MCF 10A (cell line): ENCODE measurements at regions not wholly inside any gene's neighbourhood (a gene's known extent, or its start where the extent isn't known, plus 50 kb on each side); places are given as distances from the start of the nearest gene placed in this dataset.
A peak's percentile ranks its signal among the peaks of the same experiment; 100 is the strongest.

Experiments
- BruUV-seq: library from RNA; stranded (reverse); fragments of 400-500 nt; replicated peaks from 2 replicates; lab custom pipeline; 2021; lab: Mats Ljungman, UMichigan
- CTCF ChIA-PET: fragments of 300-600 bp; sonication (Branson Sonifier 250); formaldehyde crosslinking; extraction: SDS; loops from one replicate; lab custom pipeline; 2021; ENCODE audit warnings: antibody characterized with exemption, inconsistent platforms; lab: Yijun Ruan, JAX
- POLR2A ChIA-PET: fragments of 300-600, 350-650 bp; sonication (Branson Sonifier 250); formaldehyde crosslinking; extraction: SDS; loops from one replicate; lab custom pipeline; 2020; ENCODE audit warnings: antibody characterized with exemption, inconsistent platforms; lab: Yijun Ruan, JAX
- DNase-seq: peaks from one replicate; pipeline ENCODE4 v3.0.0-alpha.2; 2018; ENCODE audit not compliant: unreplicated experiment
- H3K27ac Mint-ChIP-seq: one replicate; pipeline ENCODE4 v1.8.0; 2022; ENCODE audit warnings: mild to moderate bottlenecking, low read depth, mixed read lengths; ENCODE audit not compliant: unreplicated experiment
- H3K27me3 Mint-ChIP-seq: one replicate; pipeline ENCODE4 v1.8.0; 2022; ENCODE audit warnings: mixed read lengths; ENCODE audit not compliant: insufficient read depth, unreplicated experiment
- H3K36me3 Mint-ChIP-seq: one replicate; pipeline ENCODE4 v1.8.0; 2022; ENCODE audit warnings: mild to moderate bottlenecking, moderate library complexity, mixed read lengths; ENCODE audit not compliant: insufficient read depth, unreplicated experiment
- H3K4me1 Mint-ChIP-seq: one replicate; pipeline ENCODE4 v1.8.0; 2022; ENCODE audit warnings: mixed read lengths; ENCODE audit not compliant: insufficient read depth, unreplicated experiment
- H3K4me3 Mint-ChIP-seq: one replicate; pipeline ENCODE4 v1.8.0; 2022; ENCODE audit warnings: mild to moderate bottlenecking, moderate library complexity, mixed read lengths; ENCODE audit not compliant: unreplicated experiment
- H3K9me3 Mint-ChIP-seq: one replicate; pipeline ENCODE4 v1.8.0; 2022; ENCODE audit warnings: mixed read lengths; ENCODE audit not compliant: unreplicated experiment
- intact Hi-C: fragments of 100-400 bp; cut with micrococcal nuclease; formaldehyde crosslinking; loops from 2 replicates; pipeline ENCODE4 v1.14.1; 2022
- TF ChIP-seq, protein P1 (sequence below): fragments of 200-600 bp; IDR thresholded peaks from one replicate; pipeline ENCODE4 v1.8.0; 2022; ENCODE audit warnings: antibody characterized with exemption, mild to moderate bottlenecking; ENCODE audit not compliant: unreplicated experiment

DNA sequence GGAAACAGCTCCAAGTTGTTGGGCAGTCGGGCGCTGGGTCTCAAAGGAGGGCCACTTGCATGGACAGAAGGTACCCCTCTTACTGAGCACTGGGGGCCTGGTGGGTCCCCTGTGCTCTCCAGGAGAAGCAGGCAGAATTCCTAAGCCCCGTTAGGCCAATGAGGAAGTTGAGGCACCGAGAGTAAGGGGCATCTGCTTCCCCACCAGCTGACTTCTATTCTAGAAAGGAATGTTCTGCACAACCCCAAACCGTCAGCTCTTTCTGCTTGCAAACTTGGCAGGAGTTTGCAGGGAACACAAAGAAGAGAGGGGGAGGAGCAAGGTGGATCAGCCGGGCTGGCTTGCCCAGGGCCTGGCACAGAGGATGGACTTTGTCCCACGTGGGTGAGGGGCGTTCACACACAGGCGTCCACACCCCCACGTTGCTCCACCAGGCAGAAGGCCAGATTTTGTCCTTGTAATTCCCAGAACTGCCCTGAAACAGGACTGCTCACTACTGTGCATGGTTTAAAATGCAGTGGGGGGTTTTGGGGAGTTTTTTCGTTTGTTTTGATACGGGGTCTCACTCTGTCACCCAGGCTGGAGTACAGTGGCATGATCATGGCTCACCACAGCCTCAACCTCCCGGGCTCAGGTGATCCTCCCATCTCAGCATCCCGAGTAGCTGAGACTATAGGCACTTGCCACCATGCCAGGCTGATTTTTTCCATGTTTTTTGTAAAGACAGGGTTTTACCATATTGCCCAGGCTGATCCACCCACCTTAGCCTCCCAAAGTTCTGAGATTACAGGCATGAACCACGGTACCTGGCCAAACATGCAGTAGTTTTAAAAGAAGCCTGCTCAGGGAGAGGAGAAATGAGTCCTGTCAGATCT is 93.3 kb downstream of the SNX5 start:
- CTCF ChIA-PET, result interaction anchor here (0.5 to 3.2 kb wide), 16 partner anchors 10 to 371 kb away, joined by 3 to 24 read pairs (median 4); partner anchors contain the start of gene RRBP1
- H3K27ac Mint-ChIP-seq, result no peak overlapping the region
- peak; percentile 94 for DNase-seq
- POLR2A ChIA-PET, result interaction anchor here (0.7 to 3.4 kb wide), 13 partner anchors 11 to 305 kb away, joined by 3 to 20 read pairs (median 5); partner anchors contain the start of genes DSTN and RRBP1
- intact Hi-C loops, result no loop called here
- H3K36me3 Mint-ChIP-seq, result no peaks in the 10 kb centered on the region
- H3K4me1 Mint-ChIP-seq, result peaks cover 24% of the 10 kb centered on the region
- H3K4me3 Mint-ChIP-seq, result peak overlapping the region; percentile 46
- H3K27me3 Mint-ChIP-seq, result no peaks in the 10 kb centered on the region
- TF ChIP-seq, protein P1, sequence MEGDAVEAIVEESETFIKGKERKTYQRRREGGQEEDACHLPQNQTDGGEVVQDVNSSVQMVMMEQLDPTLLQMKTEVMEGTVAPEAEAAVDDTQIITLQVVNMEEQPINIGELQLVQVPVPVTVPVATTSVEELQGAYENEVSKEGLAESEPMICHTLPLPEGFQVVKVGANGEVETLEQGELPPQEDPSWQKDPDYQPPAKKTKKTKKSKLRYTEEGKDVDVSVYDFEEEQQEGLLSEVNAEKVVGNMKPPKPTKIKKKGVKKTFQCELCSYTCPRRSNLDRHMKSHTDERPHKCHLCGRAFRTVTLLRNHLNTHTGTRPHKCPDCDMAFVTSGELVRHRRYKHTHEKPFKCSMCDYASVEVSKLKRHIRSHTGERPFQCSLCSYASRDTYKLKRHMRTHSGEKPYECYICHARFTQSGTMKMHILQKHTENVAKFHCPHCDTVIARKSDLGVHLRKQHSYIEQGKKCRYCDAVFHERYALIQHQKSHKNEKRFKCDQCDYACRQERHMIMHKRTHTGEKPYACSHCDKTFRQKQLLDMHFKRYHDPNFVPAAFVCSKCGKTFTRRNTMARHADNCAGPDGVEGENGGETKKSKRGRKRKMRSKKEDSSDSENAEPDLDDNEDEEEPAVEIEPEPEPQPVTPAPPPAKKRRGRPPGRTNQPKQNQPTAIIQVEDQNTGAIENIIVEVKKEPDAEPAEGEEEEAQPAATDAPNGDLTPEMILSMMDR, result no peak
- BruUV-seq, result no TSS peak
- H3K9me3 Mint-ChIP-seq, result no peaks in the 10 kb centered on the region

DNA sequence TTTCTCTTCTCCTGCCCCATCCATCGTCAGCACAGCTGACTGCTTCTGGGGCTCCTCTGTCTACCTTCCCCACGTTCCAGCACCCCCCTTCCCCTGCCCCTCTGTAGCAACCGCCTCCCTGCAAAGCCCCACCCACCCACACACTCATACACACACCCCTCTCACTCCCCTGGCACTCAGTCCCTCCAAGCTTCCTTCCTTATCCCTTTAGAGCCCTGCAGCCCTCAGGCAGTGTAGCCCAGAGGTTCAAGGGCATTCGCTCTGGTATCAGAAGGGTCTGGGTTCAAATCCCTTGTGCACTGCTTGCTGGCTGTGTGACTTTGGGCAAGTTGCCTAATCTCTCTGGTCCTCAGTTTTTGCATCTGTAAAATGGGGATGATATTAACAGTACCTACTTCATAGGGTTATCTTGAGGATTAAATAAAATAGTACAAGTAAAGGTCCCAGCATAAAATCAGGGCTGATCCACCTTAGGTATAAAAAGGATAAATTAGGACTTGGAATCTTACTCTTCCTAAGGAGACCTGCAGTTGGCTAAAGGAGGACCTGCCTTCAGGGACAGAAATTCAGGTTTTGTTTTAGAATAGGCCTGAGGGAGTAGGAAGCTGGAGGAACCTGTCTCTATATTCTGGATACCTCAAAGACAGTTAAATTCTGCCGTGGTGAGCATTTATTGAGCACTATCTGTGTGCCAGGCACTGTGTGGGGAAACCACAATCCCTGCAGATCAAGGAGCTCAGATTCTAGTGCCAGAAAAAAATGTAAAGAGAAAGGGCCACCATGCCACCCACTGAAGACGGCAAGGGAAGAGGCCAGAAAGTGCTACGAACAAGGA is 94.1 kb downstream of the SNX5 start:
- H3K27ac Mint-ChIP-seq, result peak overlapping the region; percentile 29
- peaks cover 24% of the 10 kb centered on the region for H3K4me1 Mint-ChIP-seq
- no peaks in the 10 kb centered on the region for H3K36me3 Mint-ChIP-seq
- H3K4me3 Mint-ChIP-seq, result peak overlapping the region; percentile 46
- no peak for DNase-seq
- H3K9me3 Mint-ChIP-seq, result no peaks in the 10 kb centered on the region
- TF ChIP-seq, protein P1, result no peak
- POLR2A ChIA-PET, result interaction anchor here (0.7 to 3.4 kb wide), 14 partner anchors 10 to 304 kb away, joined by 3 to 20 read pairs (median 5); partner anchors contain the start of genes DSTN and RRBP1
- H3K27me3 Mint-ChIP-seq, result no peaks in the 10 kb centered on the region
- BruUV-seq, result no TSS peak
- CTCF ChIA-PET, result interaction anchor here (0.6 to 3.2 kb wide), 17 partner anchors 11 to 371 kb away, joined by 3 to 24 read pairs (median 4); partner anchors contain the start of gene RRBP1
- intact Hi-C loops, result no loop called here

DNA sequence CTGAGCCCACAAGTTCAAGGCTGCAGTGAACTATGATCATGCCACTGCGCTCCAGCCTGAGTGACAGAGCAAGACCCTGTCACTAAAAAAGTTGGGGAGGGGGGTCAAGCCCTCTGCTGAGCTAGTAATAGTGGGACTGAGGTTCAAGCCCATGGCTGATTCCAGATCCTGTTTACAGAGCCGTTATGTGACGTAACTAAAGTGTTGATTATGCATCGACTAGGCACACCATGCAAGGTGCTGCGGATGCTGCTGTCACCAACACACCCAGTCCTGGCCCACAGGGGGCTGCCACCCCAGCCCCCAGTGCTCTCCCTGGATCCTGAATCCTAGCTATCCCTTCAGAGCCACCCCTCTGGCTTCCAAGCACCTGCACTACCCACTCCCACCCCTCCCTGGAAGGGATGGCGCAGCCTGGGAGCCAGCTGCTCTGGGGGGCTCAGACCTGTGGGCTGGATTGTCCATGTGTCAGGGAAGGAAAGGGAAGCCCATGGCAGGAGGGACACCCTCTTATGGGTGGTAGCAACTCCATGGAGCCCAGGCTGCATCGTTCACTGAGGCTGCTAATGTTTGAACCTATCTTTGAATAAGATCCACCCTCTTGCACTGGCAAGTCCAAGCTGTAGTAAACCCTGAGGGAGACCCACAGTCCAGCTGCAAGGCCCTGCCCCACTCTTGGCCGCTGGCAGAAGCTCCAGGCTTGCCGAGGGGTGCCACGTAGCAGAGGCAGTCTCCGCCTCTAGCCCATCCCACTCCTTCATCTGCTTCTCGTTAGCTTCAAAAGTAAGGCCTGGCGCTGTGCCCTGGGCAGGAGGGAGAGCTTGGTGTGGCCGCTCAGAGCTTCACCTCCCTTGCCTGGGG is 95.0 kb downstream of the SNX5 start:
- CTCF ChIA-PET, result interaction anchor here (0.6 to 3.2 kb wide), 15 partner anchors 11 to 370 kb away, joined by 3 to 24 read pairs (median 4); partner anchors contain the start of gene RRBP1
- peak overlapping the region; percentile 46 for H3K4me3 Mint-ChIP-seq
- intact Hi-C loops, result no loop called here
- no TSS peak for BruUV-seq
- POLR2A ChIA-PET, result interaction anchor here (0.9 to 3.4 kb wide), 9 partner anchors 10 to 303 kb away, joined by 3 to 20 read pairs (median 8); partner anchors contain the start of genes DSTN and RRBP1
- TF ChIP-seq, protein P1, result no peak
- H3K27ac Mint-ChIP-seq, result peak overlapping the region; percentile 29
- DNase-seq, result peak; percentile 91
- peaks cover 24% of the 10 kb centered on the region for H3K4me1 Mint-ChIP-seq
- no peaks in the 10 kb centered on the region for H3K36me3 Mint-ChIP-seq
- H3K9me3 Mint-ChIP-seq, result no peaks in the 10 kb centered on the region
- no peaks in the 10 kb centered on the region for H3K27me3 Mint-ChIP-seq
